BJ (cell line): ENCODE measurements at regions not wholly inside any gene's neighbourhood (a gene's known extent, or its start where the extent isn't known, plus 50 kb on each side); places are given as distances from the start of the nearest gene placed in this dataset.

Experiments used
- CTCF ChIA-PET: fragments of 350-600 bp; formaldehyde crosslinking; extraction: SDS; loops from one replicate; lab custom pipeline; 2021; ENCODE audit warnings: antibody characterized with exemption, inconsistent platforms; lab: Yijun Ruan, JAX
- POLR2A ChIA-PET: fragments of 300-600 bp; sonication (Branson Sonifier 250); formaldehyde crosslinking; extraction: SDS; loops from one replicate; lab custom pipeline; 2021; ENCODE audit warnings: antibody characterized with exemption; lab: Charles Lee
- DNase-seq: peaks from one replicate; pipeline ENCODE4 v3.0.0-alpha.2; 2011; ENCODE audit warnings: low read depth
- H3K27me3 ChIP-seq: 2 replicates; pipeline ENCODE4 v1.6.0; 2011; ENCODE audit warnings: low read length; ENCODE audit not compliant: control insufficient read depth, insufficient read depth
- H3K36me3 ChIP-seq: 2 replicates; pipeline ENCODE4 v1.5.1; 2011; ENCODE audit warnings: low read length; ENCODE audit not compliant: control insufficient read depth, insufficient read depth
- H3K4me3 ChIP-seq: 2 replicates; pipeline ENCODE4 v1.5.1; 2011; ENCODE audit warnings: low read depth, mild to moderate bottlenecking, control low read depth, low read length
- CTCF ChIP-seq: IDR thresholded peaks from 2 replicates; pipeline ENCODE4 v1.5.1; 2011; ENCODE audit warnings: low read depth, mild to moderate bottlenecking, control low read depth, inconsistent platforms, low read length, moderate library complexity; ENCODE audit not compliant: insufficient read depth

- CTCF ChIA-PET: interaction anchor here (1.4 to 1.7 kb wide), 3 partner anchors 16 to 22 kb away, joined by 3 to 6 read pairs (median 6); no protein-coding TSS in a partner anchor
- POLR2A ChIA-PET: no interaction called here
- no peak for TF ChIP-seq CTCF
Measured at GRCh38 chr10:63887600-63888370, 366.6 kb downstream of the REEP3 start.

GRCh38 chr10:63889803-63890202, 368.6 kb downstream of the REEP3 start:
- Histone ChIP-seq H3K4me3 (no peak overlapping the region), H3K36me3 (no peaks in the 10 kb centered on the region), H3K27me3 (no peaks in the 10 kb centered on the region)
- POLR2A ChIA-PET: no interaction called here
- DNase-seq: no peak
- TF ChIP-seq CTCF: no peak
- CTCF ChIA-PET: interaction anchor here (1.5 kb wide), 1 partner anchor 23 kb away, joined by 5 read pairs; no protein-coding TSS in a partner anchor

More at GRCh38 chr10:63887600-63888370, 366.6 kb downstream of the REEP3 start:
- no peaks in the 10 kb centered on the region for H3K36me3 ChIP-seq
- no peak overlapping the region for H3K4me3 ChIP-seq
- H3K27me3 ChIP-seq: no peaks in the 10 kb centered on the region
- no peak for DNase-seq

GRCh38 chr10:63896992-63897391, 375.8 kb downstream of the REEP3 start:
- ChIA-PET POLR2A (no interaction called here), CTCF (no interaction called here)
- DNase-seq: no peak
- H3K36me3 ChIP-seq: no peaks in the 10 kb centered on the region
- H3K27me3 ChIP-seq: no peaks in the 10 kb centered on the region
- H3K4me3 ChIP-seq: no peak overlapping the region
- no peak for TF ChIP-seq CTCF

- ChIA-PET CTCF (interaction anchor here (1.1 kb wide), 1 partner anchor 33 kb away, joined by 3 read pairs; no protein-coding TSS in a partner anchor), POLR2A (no interaction called here)
- H3K27me3 ChIP-seq: no peaks in the 10 kb centered on the region
- TF ChIP-seq CTCF: no peak
- no peaks in the 10 kb centered on the region for H3K36me3 ChIP-seq
- H3K4me3 ChIP-seq: no peak overlapping the region
- no peak for DNase-seq
Measured at GRCh38 chr10:63899673-63900300, 378.6 kb downstream of the REEP3 start.

- Histone ChIP-seq H3K4me3 (no peak overlapping the region), H3K36me3 (no peaks in the 10 kb centered on the region), H3K27me3 (no peaks in the 10 kb centered on the region)
- TF ChIP-seq CTCF: peak; percentile 36
- DNase-seq: no peak
- ChIA-PET CTCF (interaction anchor here (1.0 kb wide), 1 partner anchor 29 kb away, joined by 3 read pairs; no protein-coding TSS in a partner anchor), POLR2A (no interaction called here)
Measured at GRCh38 chr10:63901228-63901627, 380.0 kb downstream of the REEP3 start.
